Activated CD4-positive, alpha-beta T cell treated with anti-CD3 and anti-CD28 coated beads, Interleukin-2, amount 50 U/mL, for 16 hours (primary cell): ENCODE measurements at regions not wholly inside any gene's neighbourhood (a gene's known extent, or its start where the extent isn't known, plus 50 kb on each side); places are given as distances from the start of the nearest gene placed in this dataset.

Source experiments
- DNase-seq: peaks from one replicate; pipeline ENCODE4 v3.0.0-alpha.2; 2020

DNA sequence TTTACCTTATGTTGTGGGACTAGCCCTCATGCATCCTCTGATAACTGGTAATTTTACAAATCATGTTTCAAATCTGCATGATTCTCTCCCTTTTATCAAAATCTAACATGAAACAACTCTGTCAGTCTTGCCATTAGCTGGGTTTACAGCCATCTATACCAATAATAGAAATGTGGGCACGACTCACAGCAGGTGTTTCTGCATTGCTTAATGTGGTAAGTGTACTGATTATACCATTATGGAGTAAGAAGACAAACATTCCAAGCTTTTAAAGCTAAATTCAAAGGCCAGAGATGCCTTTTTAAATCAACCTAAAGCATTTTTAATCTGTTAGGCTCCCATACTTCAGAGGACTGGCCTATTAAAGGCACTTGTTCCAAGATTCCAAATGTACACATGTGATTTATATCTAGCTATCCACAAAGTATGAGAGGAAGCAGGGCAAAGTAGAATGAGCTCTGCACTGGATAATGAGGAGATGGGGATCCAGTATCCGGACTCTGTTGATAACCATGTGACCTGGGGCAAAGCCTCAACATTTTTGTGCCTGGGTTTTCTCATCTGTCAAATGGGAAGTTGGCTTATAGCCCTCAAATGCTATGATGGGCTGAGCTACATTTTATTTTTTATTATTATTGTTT lies 52.3 kb upstream of the FUT8 start:
- DNase-seq: no peak

DNA sequence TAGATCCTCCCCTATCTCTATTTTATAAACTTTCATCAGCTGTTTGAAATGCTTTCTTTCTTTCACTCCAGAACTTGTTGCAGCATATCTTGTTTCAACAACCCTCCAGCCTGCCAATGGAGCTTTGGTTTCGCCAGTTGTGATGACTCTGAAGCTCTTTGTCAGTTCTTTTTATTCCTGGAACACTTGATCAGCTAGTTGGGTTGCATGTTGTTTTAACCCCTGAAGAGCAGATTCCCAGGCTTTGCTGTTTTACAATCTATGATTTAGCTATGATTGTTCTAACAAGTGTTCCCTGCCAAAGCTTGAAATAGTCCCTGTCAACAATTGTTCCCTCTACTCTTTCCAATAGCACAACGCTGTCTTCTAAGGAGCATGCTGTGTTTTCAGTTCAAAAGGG lies 50.6 kb upstream of the FUT8 start:
- DNase-seq: no peak
